Endothelial cell (in vitro differentiated cells): ENCODE measurements at regions not wholly inside any gene's neighbourhood (a gene's known extent, or its start where the extent isn't known, plus 50 kb on each side); places are given as distances from the start of the nearest gene placed in this dataset.

ENCODE experiments used
- DNase-seq: peaks from one replicate; pipeline ENCODE4 v3.0.0; 2021; ENCODE audit warnings: low spot score
- H3K27ac Mint-ChIP-seq: one replicate; pipeline ENCODE4 v1.8.0; 2021; ENCODE audit warnings: mixed read lengths, inconsistent platforms; ENCODE audit not compliant: unreplicated experiment
- H3K27me3 Mint-ChIP-seq: one replicate; pipeline ENCODE4 v1.8.0; 2021; ENCODE audit warnings: mild to moderate bottlenecking, moderate library complexity, mixed read lengths, inconsistent platforms; ENCODE audit not compliant: unreplicated experiment
- H3K36me3 Mint-ChIP-seq: one replicate; pipeline ENCODE4 v1.8.0; 2021; ENCODE audit warnings: mild to moderate bottlenecking, low read depth, mixed read lengths, inconsistent platforms; ENCODE audit not compliant: unreplicated experiment
- H3K4me1 Mint-ChIP-seq: one replicate; pipeline ENCODE4 v1.8.0; 2021; ENCODE audit warnings: mild to moderate bottlenecking, mixed read lengths, inconsistent platforms; ENCODE audit not compliant: unreplicated experiment
- H3K4me3 Mint-ChIP-seq: one replicate; pipeline ENCODE4 v1.8.0; 2021; ENCODE audit warnings: mild to moderate bottlenecking, mixed read lengths, inconsistent platforms; ENCODE audit not compliant: unreplicated experiment
- H3K9me3 Mint-ChIP-seq: one replicate; pipeline ENCODE4 v1.8.0; 2021; ENCODE audit warnings: mixed read lengths, inconsistent platforms; ENCODE audit not compliant: unreplicated experiment
- CTCF ChIP-seq: fragments of 200-600 bp; sonication (generic); IDR thresholded peaks from one replicate; pipeline ENCODE4 v1.5.0; 2021; ENCODE audit warnings: antibody characterized with exemption; ENCODE audit not compliant: unreplicated experiment

- Mint-ChIP-seq H3K9me3 (no peaks in the 10 kb centered on the region), H3K27ac (no peak overlapping the region), H3K36me3 (no peaks in the 10 kb centered on the region), H3K27me3 (no peaks in the 10 kb centered on the region), H3K4me3 (no peak overlapping the region), H3K4me1 (no peaks in the 10 kb centered on the region)
- no peak for TF ChIP-seq CTCF
- DNase-seq: no peak
Observed at GRCh38 chr15:81929557-81929956, 116.3 kb downstream of the MEX3B start.

GRCh38 chr15:81926981-81927380 is 118.8 kb downstream of the MEX3B start:
- Mint-ChIP-seq H3K4me1 (no peaks in the 10 kb centered on the region), H3K27me3 (no peaks in the 10 kb centered on the region), H3K36me3 (no peaks in the 10 kb centered on the region), H3K9me3 (no peaks in the 10 kb centered on the region), H3K4me3 (no peak overlapping the region), H3K27ac (no peak overlapping the region)
- TF ChIP-seq CTCF: no peak
- DNase-seq: no peak

- H3K9me3 Mint-ChIP-seq: peaks cover 10% of the 10 kb centered on the region
- no peak for TF ChIP-seq CTCF
- no peak overlapping the region for H3K4me3 Mint-ChIP-seq
- no peak for DNase-seq
- peaks cover 11% of the 10 kb centered on the region for H3K36me3 Mint-ChIP-seq
- no peaks in the 10 kb centered on the region for H3K27me3 Mint-ChIP-seq
- no peak overlapping the region for H3K27ac Mint-ChIP-seq
- no peaks in the 10 kb centered on the region for H3K4me1 Mint-ChIP-seq
Observed at GRCh38 chr15:81924729-81925128, 121.1 kb downstream of the MEX3B start.

GRCh38 chr15:81923561-81924350 is 122.1 kb downstream of the MEX3B start:
- Mint-ChIP-seq H3K36me3 (peaks cover 16% of the 10 kb centered on the region), H3K27me3 (no peaks in the 10 kb centered on the region), H3K9me3 (peaks cover 10% of the 10 kb centered on the region), H3K4me1 (no peaks in the 10 kb centered on the region), H3K27ac (no peak overlapping the region), H3K4me3 (no peak overlapping the region)
- no peak for DNase-seq
- TF ChIP-seq CTCF: no peak

- Mint-ChIP-seq H3K4me1 (no peaks in the 10 kb centered on the region), H3K27ac (no peak overlapping the region), H3K36me3 (peaks cover 23% of the 10 kb centered on the region), H3K27me3 (no peaks in the 10 kb centered on the region), H3K9me3 (peaks cover 20% of the 10 kb centered on the region), H3K4me3 (no peak overlapping the region)
- no peak for TF ChIP-seq CTCF
- no peak for DNase-seq
Observed at GRCh38 chr15:81922143-81922542, 123.7 kb downstream of the MEX3B start.
